ENCODE measurements at regions not wholly inside any gene's neighbourhood (a gene's known extent, or its start where the extent isn't known, plus 50 kb on each side); places are given as distances from the start of the nearest gene placed in this dataset.
"Not testable (repeated sequence)": the region's sequence is repeated elsewhere in the genome, so short reads cannot be mapped to it uniquely, and the experiment has no call there.

DNA sequence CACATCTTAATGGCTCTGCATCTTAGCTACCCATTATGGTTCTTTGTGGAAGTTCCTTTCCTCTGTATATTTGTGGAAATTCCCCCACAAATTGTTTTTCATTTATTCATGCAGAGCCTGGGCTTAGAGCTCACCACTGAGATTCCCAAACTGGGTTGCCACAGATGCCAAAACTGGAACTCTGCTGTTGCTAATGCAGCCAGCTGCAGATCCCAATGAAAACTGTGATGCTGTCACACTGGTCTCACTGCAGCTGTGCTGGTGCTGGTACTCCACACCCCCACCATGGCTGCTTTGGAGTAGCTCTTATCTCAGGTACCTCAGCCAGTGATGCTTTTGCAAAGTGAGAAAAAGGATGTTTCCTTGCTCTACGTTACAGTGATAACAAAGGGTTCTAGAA lies 87.7 kb downstream of the DCK start:
- Histone ChIP-seq H3K36me3 (ENCODE audit: control insufficient read depth, insufficient read depth, low read length) (no peaks in the 10 kb centered on the region), H3K9me3 (ENCODE audit: control insufficient read depth, low read length) (no peaks in the 10 kb centered on the region), H3K4me3 (ENCODE audit: insufficient read depth, low read depth, low read length, poor library complexity, severe bottlenecking) (no peak overlapping the region), H3K27ac (ENCODE audit: insufficient read depth, low read length, poor library complexity, severe bottlenecking) (no peak overlapping the region), H3K4me1 (ENCODE audit: control insufficient read depth, insufficient read depth, low read length, poor library complexity, severe bottlenecking) (no peaks in the 10 kb centered on the region), H3K27me3 (replicated peaks; ENCODE audit: control insufficient read depth, insufficient read depth, low read length, poor library complexity, severe bottlenecking) (no peaks in the 10 kb centered on the region)
- DNase-seq = no peak

DNA sequence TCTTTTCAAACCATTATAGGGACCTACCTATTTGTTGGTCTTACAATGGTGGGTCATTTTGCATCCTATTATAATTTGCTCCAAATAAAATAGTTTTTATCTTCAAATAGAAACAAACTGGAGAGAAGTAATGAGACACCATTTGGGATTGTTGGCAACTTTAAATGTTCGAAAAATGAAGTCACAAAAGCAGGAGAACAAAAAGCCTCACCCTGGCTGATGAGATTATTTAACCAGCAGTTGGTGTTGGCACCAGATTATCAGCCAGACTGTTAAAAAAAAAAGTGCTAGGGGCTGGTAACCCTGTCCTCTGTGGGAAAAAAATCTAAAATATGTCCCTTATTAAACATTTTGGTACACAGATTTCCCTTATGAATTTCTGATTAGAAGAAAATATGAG lies 100.3 kb downstream of the DCK start:
- H3K27me3 ChIP-seq (replicated peaks; ENCODE audit: control insufficient read depth, insufficient read depth, low read length, poor library complexity, severe bottlenecking) = no peaks in the 10 kb centered on the region
- no peaks in the 10 kb centered on the region for H3K9me3 ChIP-seq (ENCODE audit: control insufficient read depth, low read length)
- H3K4me3 ChIP-seq (ENCODE audit: insufficient read depth, low read depth, low read length, poor library complexity, severe bottlenecking) = no peak overlapping the region
- no peak overlapping the region for H3K27ac ChIP-seq (ENCODE audit: insufficient read depth, low read length, poor library complexity, severe bottlenecking)
- no peaks in the 10 kb centered on the region for H3K4me1 ChIP-seq (ENCODE audit: control insufficient read depth, insufficient read depth, low read length, poor library complexity, severe bottlenecking)
- DNase-seq = no peak
- H3K36me3 ChIP-seq (ENCODE audit: control insufficient read depth, insufficient read depth, low read length) = no peaks in the 10 kb centered on the region

DNA sequence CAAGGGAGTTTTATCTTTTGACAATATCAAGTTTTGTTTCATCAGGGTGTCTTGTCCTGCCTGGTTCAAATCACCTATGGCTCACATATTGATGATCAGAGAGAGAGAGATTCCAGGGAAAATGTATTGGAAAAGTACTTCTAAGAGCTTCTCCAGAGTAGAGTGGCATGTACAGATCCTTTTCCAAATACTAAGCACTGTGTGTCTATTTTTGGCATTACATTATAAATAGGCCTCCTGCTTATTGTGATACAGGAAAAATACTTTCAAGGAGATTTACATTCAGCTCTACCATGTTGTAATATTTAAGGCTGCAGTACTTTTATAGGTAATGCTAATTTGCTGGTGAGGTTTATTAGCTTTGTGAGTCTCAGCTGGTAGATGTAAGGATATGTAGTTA lies 100.8 kb downstream of the DCK start:
- no peaks in the 10 kb centered on the region for H3K9me3 ChIP-seq (ENCODE audit: control insufficient read depth, low read length)
- no peaks in the 10 kb centered on the region for H3K36me3 ChIP-seq (ENCODE audit: control insufficient read depth, insufficient read depth, low read length)
- no peaks in the 10 kb centered on the region for H3K4me1 ChIP-seq (ENCODE audit: control insufficient read depth, insufficient read depth, low read length, poor library complexity, severe bottlenecking)
- DNase-seq = no peak
- H3K27me3 ChIP-seq (replicated peaks; ENCODE audit: control insufficient read depth, insufficient read depth, low read length, poor library complexity, severe bottlenecking) = no peaks in the 10 kb centered on the region
- no peak overlapping the region for H3K27ac ChIP-seq (ENCODE audit: insufficient read depth, low read length, poor library complexity, severe bottlenecking)
- H3K4me3 ChIP-seq (ENCODE audit: insufficient read depth, low read depth, low read length, poor library complexity, severe bottlenecking) = no peak overlapping the region

DNA sequence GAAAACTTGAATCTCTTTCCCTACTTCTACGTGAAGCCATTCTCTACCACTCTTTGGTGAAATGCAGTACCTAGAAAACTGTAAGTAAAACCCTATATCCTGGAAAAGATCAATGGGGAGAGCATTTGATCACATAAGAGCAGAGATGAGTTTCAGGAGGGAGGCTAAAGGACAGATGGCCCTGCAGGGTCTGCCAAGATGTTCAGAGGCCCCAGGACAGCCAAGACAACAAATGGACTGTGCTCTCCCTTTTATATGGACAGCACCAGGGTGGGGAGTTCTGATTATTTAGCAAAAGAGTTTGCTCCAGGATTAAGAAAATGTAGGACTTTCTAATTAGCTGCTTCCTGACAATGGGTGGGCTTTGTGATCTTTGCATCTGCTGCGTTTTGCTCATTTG lies 101.7 kb downstream of the DCK start:
- Histone ChIP-seq H3K27ac (ENCODE audit: insufficient read depth, low read length, poor library complexity, severe bottlenecking) (no peak overlapping the region), H3K9me3 (ENCODE audit: control insufficient read depth, low read length) (no peaks in the 10 kb centered on the region), H3K27me3 (replicated peaks; ENCODE audit: control insufficient read depth, insufficient read depth, low read length, poor library complexity, severe bottlenecking) (no peaks in the 10 kb centered on the region), H3K36me3 (ENCODE audit: control insufficient read depth, insufficient read depth, low read length) (no peaks in the 10 kb centered on the region), H3K4me3 (ENCODE audit: insufficient read depth, low read depth, low read length, poor library complexity, severe bottlenecking) (no peak overlapping the region), H3K4me1 (ENCODE audit: control insufficient read depth, insufficient read depth, low read length, poor library complexity, severe bottlenecking) (no peaks in the 10 kb centered on the region)
- no peak for DNase-seq

DNA sequence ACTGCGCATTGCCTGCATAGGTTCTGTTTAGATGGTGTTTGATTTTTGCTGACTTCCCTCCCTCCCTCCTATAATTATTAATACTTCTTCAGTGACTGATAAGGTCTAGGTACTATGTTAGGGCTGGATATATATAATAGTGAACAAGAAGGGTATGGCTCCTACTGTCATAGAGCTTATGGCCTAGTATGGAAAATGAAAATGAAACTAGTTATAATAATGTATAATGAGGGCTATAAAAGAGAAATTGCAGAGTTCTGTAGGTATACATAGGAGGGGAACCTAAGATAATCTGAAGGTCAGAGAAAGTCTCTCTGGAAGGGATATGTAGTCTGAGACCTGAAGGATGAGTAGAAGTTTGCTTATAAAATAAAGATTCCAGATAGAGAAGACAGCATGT lies 102.1 kb downstream of the DCK start:
- H3K27ac ChIP-seq (ENCODE audit: insufficient read depth, low read length, poor library complexity, severe bottlenecking) = no peak overlapping the region
- no peaks in the 10 kb centered on the region for H3K27me3 ChIP-seq (replicated peaks; ENCODE audit: control insufficient read depth, insufficient read depth, low read length, poor library complexity, severe bottlenecking)
- no peaks in the 10 kb centered on the region for H3K9me3 ChIP-seq (ENCODE audit: control insufficient read depth, low read length)
- no peaks in the 10 kb centered on the region for H3K4me1 ChIP-seq (ENCODE audit: control insufficient read depth, insufficient read depth, low read length, poor library complexity, severe bottlenecking)
- no peaks in the 10 kb centered on the region for H3K36me3 ChIP-seq (ENCODE audit: control insufficient read depth, insufficient read depth, low read length)
- H3K4me3 ChIP-seq (ENCODE audit: insufficient read depth, low read depth, low read length, poor library complexity, severe bottlenecking) = no peak overlapping the region
- no peak for DNase-seq

DNA sequence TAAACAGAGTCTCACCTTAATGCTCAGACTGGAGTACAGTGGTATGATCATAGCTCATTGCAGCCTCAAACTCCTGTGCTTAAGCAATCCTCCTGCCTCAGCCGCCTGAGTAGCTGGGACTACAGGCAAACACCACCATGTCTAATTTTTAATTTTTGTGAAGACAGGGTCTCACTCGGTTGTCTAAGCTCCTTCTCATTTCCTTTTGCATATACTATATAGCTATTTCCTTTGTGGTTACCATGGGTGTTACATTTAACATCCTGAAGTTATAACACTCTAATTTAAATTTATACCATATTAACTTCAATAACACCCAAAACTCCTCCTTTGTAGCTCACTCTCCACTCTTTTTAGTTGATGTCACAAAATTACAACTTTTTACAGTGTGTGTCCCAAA lies 114.3 kb downstream of the DCK start:
- peak overlapping the region; percentile 11 for H3K27ac ChIP-seq (ENCODE audit: insufficient read depth, low read length, poor library complexity, severe bottlenecking)
- no peak for DNase-seq
- no peaks in the 10 kb centered on the region for H3K36me3 ChIP-seq (ENCODE audit: control insufficient read depth, insufficient read depth, low read length)
- no peak overlapping the region for H3K4me3 ChIP-seq (ENCODE audit: insufficient read depth, low read depth, low read length, poor library complexity, severe bottlenecking)
- no peaks in the 10 kb centered on the region for H3K27me3 ChIP-seq (replicated peaks; ENCODE audit: control insufficient read depth, insufficient read depth, low read length, poor library complexity, severe bottlenecking)
- H3K4me1 ChIP-seq (ENCODE audit: control insufficient read depth, insufficient read depth, low read length, poor library complexity, severe bottlenecking) = peaks cover 8% of the 10 kb centered on the region
- H3K9me3 ChIP-seq (ENCODE audit: control insufficient read depth, low read length) = no peaks in the 10 kb centered on the region

DNA sequence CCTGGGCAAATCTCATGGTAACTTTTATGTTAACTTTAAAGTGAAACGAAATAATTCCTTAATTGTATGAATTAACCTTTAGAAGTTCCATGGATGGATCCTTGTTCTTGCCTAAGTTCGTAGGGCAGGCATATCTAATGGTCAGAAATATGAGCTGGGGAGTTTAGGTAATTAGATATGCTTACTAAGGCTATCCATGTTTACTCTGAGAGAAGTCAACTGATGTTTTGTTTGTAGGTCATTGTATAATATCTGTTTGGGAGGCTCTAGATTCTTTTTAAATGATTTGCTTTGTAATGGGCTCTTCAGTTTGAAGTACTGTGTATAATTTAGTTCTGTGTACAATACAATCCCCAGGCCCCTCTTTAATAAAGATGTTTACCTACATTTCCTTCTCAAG lies 117.0 kb downstream of the DCK start:
- Histone ChIP-seq H3K4me1 (ENCODE audit: control insufficient read depth, insufficient read depth, low read length, poor library complexity, severe bottlenecking) (peaks cover 8% of the 10 kb centered on the region), H3K4me3 (ENCODE audit: insufficient read depth, low read depth, low read length, poor library complexity, severe bottlenecking) (no peak overlapping the region), H3K27ac (ENCODE audit: insufficient read depth, low read length, poor library complexity, severe bottlenecking) (peak overlapping the region; percentile 11), H3K9me3 (ENCODE audit: control insufficient read depth, low read length) (no peaks in the 10 kb centered on the region), H3K27me3 (replicated peaks; ENCODE audit: control insufficient read depth, insufficient read depth, low read length, poor library complexity, severe bottlenecking) (no peaks in the 10 kb centered on the region), H3K36me3 (ENCODE audit: control insufficient read depth, insufficient read depth, low read length) (no peaks in the 10 kb centered on the region)
- no peak for DNase-seq

DNA sequence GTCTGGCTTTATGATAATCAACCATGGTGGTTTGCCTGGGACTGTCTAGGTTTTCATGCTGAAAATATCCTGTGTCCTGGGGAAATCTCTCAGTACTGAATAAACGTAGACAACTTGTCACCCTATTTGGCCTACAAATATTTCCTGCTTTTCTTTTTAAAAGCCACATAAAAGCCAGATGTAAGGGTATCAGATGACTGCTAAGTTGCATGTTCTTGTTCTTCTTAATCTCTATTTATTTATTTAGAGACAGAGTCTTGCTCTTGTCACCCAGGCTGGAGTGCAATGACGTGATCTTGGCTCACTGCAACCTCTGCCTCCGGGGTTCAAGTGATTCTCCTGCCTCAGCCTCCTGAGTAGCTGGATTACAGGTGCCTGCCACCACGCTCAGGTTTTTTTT lies 117.7 kb downstream of the DCK start:
- not testable (repeated sequence) for H3K36me3 ChIP-seq (ENCODE audit: control insufficient read depth, insufficient read depth, low read length); H3K9me3 ChIP-seq (ENCODE audit: control insufficient read depth, low read length); H3K27me3 ChIP-seq (replicated peaks; ENCODE audit: control insufficient read depth, insufficient read depth, low read length, poor library complexity, severe bottlenecking); H3K4me1 ChIP-seq (ENCODE audit: control insufficient read depth, insufficient read depth, low read length, poor library complexity, severe bottlenecking); H3K4me3 ChIP-seq (ENCODE audit: insufficient read depth, low read depth, low read length, poor library complexity, severe bottlenecking); H3K27ac ChIP-seq (ENCODE audit: insufficient read depth, low read length, poor library complexity, severe bottlenecking)
- peak in 1 of 3 donors; percentile 5 for DNase-seq

DNA sequence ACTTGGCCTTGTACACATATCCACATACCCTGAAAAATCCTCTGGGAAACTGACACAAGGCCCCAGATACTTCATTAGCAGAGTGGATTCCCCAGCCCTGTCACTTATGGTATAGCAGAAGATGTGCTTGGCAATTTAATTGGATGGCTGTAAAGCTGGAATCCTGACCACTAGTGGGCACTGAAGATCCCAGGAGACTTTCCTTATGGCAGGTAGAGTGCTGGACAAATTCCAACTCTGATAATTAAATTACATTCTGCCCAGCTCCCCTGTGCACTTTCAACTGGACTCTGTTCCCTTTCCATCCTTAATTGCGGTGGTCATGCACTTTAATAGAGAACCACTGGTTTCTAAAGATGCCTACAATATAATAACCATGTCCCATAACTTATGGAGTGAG lies 119.8 kb downstream of the DCK start:
- no peaks in the 10 kb centered on the region for H3K9me3 ChIP-seq (ENCODE audit: control insufficient read depth, low read length)
- no peak for DNase-seq
- no peaks in the 10 kb centered on the region for H3K36me3 ChIP-seq (ENCODE audit: control insufficient read depth, insufficient read depth, low read length)
- no peak overlapping the region for H3K4me3 ChIP-seq (ENCODE audit: insufficient read depth, low read depth, low read length, poor library complexity, severe bottlenecking)
- H3K27ac ChIP-seq (ENCODE audit: insufficient read depth, low read length, poor library complexity, severe bottlenecking) = no peak overlapping the region
- peaks cover 3% of the 10 kb centered on the region for H3K4me1 ChIP-seq (ENCODE audit: control insufficient read depth, insufficient read depth, low read length, poor library complexity, severe bottlenecking)
- no peaks in the 10 kb centered on the region for H3K27me3 ChIP-seq (replicated peaks; ENCODE audit: control insufficient read depth, insufficient read depth, low read length, poor library complexity, severe bottlenecking)

DNA sequence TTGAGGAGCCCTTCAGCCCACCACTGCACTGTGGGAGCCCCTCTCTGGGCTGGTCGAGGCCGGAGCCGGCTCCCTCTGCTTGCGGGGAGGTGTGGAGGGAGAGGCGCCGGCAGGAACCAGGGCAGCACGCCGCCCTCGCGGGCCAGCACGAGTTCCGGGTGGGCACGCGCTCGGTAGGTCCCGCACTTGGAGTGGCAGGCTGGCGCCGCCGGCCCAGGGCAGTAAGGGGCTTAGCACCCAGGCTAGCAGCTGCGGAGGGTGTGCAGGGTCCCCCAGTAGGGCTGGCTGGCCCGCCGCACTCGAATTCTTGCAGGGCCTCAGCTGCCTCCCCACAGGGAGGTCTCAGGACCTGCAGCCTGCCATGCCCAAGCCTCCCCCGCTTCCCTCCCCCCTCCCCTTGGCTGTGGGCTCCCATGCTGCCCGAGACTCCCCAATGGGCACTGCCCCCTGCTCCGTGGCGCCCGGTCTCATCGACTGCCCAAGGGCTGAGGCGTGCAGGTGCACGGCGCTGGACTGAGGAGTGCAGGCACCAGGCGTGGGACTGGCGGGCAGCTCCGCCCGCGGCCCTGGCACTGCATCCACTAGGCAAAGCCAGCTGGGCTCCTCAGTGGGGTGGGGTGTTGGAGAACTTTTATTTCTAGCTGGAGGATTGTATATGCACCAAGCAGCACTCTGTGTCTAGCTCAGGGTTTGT lies 127.5 kb downstream of the DCK start:
- H3K4me1 ChIP-seq (ENCODE audit: control insufficient read depth, insufficient read depth, low read length, poor library complexity, severe bottlenecking) = no peaks in the 10 kb centered on the region
- H3K27ac ChIP-seq (ENCODE audit: insufficient read depth, low read length, poor library complexity, severe bottlenecking) = no peak overlapping the region
- H3K27me3 ChIP-seq (replicated peaks; ENCODE audit: control insufficient read depth, insufficient read depth, low read length, poor library complexity, severe bottlenecking) = no peaks in the 10 kb centered on the region
- no peaks in the 10 kb centered on the region for H3K36me3 ChIP-seq (ENCODE audit: control insufficient read depth, insufficient read depth, low read length)
- DNase-seq = no peak
- H3K9me3 ChIP-seq (ENCODE audit: control insufficient read depth, low read length) = no peaks in the 10 kb centered on the region
- H3K4me3 ChIP-seq (ENCODE audit: insufficient read depth, low read depth, low read length, poor library complexity, severe bottlenecking) = no peak overlapping the region
